Stomach (tissue), 8 donors: ENCODE measurements at regions not wholly inside any gene's neighbourhood (a gene's known extent, or its start where the extent isn't known, plus 50 kb on each side); places are given as distances from the start of the nearest gene placed in this dataset.

Experiments used
- DNase-seq, 2 donors: peaks; one replicate each; pipeline versions ENCODE4 v3.0.0 to v3.0.0-alpha.2; 2013 to 2019
- H3K27ac ChIP-seq, 5 donors: fragments of 200-600 bp in 4 of 5; sonication (generic) in 4 of 5; one replicate each; pipeline ENCODE4 v1.5.1; 2013 to 2019; ENCODE audit warnings: mild to moderate bottlenecking in 1 of 5, moderate library complexity in 1 of 5
- H3K27me3 ChIP-seq, 3 donors: fragments of 200-600 bp; sonication (generic); one replicate each; pipeline ENCODE4 v1.5.1; 2017 to 2019; ENCODE audit warnings: mixed run types in 1 of 3
- H3K36me3 ChIP-seq, 4 donors: fragments of 200-600 bp; sonication (generic); 1 replicate in 3 of 4; 2 replicates in 1 of 4; pipeline ENCODE4 v1.5.1; 2016 to 2019
- H3K4me1 ChIP-seq, 4 donors: fragments of 200-600 bp; sonication (generic); one replicate each; pipeline ENCODE4 v1.5.1; 2016 to 2019
- H3K4me3 ChIP-seq, 4 donors: fragments of 200-600 bp; sonication (generic) in 3 of 4; one replicate each; pipeline ENCODE4 v1.5.1; 2016 to 2019; ENCODE audit warnings: mild to moderate bottlenecking in 1 of 4
- H3K9me3 ChIP-seq, 4 donors: fragments of 200-600 bp; sonication (generic); one replicate each; pipeline ENCODE4 v1.5.1; 2016 to 2019
- EP300 ChIP-seq: sonication (generic); formaldehyde crosslinking; IDR thresholded peaks from one replicate; pipeline ENCODE4 v1.6.1; 2017; ENCODE audit warnings: antibody characterized with exemption
- POLR2A ChIP-seq, 4 donors: fragments of 450-650 bp; IDR thresholded peaks; one replicate each; pipeline ENCODE4 v1.6.1; 2016; ENCODE audit warnings: antibody characterized with exemption in 4 of 4, control low read depth in 2 of 4, mild to moderate bottlenecking in 1 of 4, moderate library complexity in 1 of 4
- POLR2AphosphoS5 ChIP-seq, 3 donors: sonication (generic); formaldehyde crosslinking; IDR thresholded peaks; one replicate each; pipeline ENCODE4 v1.6.1; 2016; ENCODE audit warnings: antibody characterized with exemption in 3 of 3
- WGBS, 5 donors: extraction: QIAGEN DNeasy Blood & Tissue Kit in 3 of 5; methylation state at CpG; one replicate each; pipeline versions ENCODE4 v1.1.5 to v1.1.7; 2013 to 2018; 5-methylcytosine and 5-hydroxymethylcytosine counted together
- intact Hi-C: fragments of 100-400 bp; cut with DNase I; formaldehyde crosslinking; loops from one replicate; pipeline ENCODE4 v1.15.1; 2023; ENCODE audit warnings: low total_unique reads
- TF ChIP-seq, protein P1 (sequence below), 7 experiments: fragments of 450-650 bp in 4 of 7; fragments of 200-600 bp in 3 of 7; sonication (generic) in 3 of 7; IDR thresholded peaks; one replicate each; pipeline ENCODE4 v1.5.1; 2016 to 2019; ENCODE audit warnings: antibody characterized with exemption in 7 of 7, control low read depth in 2 of 7, mild to moderate bottlenecking in 1 of 7
- donor health status: healthy with polysubstance abuse.
- donor health status: Bipolar disorder and iron deficiency.
- donor health status: healthy.

DNA sequence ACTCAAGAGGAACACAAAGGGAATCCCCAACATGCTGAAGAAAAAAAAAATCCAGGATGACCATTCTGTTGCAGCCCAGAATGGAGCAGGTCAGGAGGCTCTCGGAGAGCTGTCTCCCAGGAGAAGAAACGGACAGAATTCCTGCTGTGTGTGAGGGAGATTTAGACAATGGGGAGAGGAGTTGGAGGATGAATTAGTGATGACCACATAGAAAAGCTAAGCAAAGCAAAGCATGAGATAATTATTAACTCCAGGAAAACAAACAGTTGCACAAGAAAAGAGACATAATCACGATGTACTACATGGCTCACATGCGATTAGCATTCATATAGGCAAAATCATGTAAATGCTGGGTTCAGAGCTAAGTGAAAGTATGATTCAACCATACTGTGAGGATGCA, 61.1 kb upstream of the SMYD2 start:
- TF ChIP-seq POLR2AphosphoS5 (IDR thresholded peaks at IDR 0.05) (no peak), POLR2A (IDR thresholded peaks at IDR 0.05) (no peak)
- no peaks in the 10 kb centered on the region for H3K9me3 ChIP-seq
- no peak overlapping the region for H3K27ac ChIP-seq
- no peaks in the 10 kb centered on the region for H3K36me3 ChIP-seq
- intact Hi-C loops, result loop anchor here (10.0 kb wide), 1 partner anchor 415 kb away; no protein-coding TSS in a partner anchor
- peaks cover 0 to 29% (median 0%) of the 10 kb centered on the region in 3 donors for H3K27me3 ChIP-seq
- no peak overlapping the region for H3K4me3 ChIP-seq
- no peak for DNase-seq
- 65 to 79% (median 73%) methylated on average over 4 of the region's 4 CpGs for WGBS, 5 donors
- H3K4me1 ChIP-seq, result peaks cover 0 to 13% (median 4%) of the 10 kb centered on the region in 4 donors

DNA sequence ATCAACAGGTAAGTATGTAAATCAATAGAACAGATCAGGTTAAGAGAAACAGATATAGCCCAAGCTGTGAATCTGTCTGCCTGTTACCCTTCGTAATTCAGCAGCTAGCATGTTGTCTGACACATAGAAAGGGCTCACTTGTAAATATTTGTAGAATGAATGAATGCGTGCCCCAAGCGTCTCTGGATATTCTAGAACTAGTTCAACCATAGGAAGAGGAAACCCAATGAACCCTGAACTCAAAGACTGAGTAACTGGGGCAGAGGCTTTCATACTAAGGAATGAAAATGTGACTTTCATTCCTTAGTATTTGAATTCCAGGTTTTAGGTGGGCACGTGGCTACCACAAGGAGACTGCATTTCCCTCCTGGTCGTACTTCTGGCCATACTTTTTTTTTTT, 60.1 kb upstream of the SMYD2 start:
- H3K27ac ChIP-seq, result no peak overlapping the region
- no peak for DNase-seq
- WGBS, 5 donors, result 70 to 80% (median 75%) methylated on average over 5 of the region's 5 CpGs
- H3K4me3 ChIP-seq, result no peak overlapping the region
- no peaks in the 10 kb centered on the region for H3K36me3 ChIP-seq
- no peak for TF ChIP-seq POLR2AphosphoS5 (IDR thresholded peaks at IDR 0.05)
- no peak for TF ChIP-seq EP300
- intact Hi-C loops, result no loop called here
- no peaks in the 10 kb centered on the region for H3K9me3 ChIP-seq
- H3K27me3 ChIP-seq, result peaks cover 0 to 33% (median 0%) of the 10 kb centered on the region in 3 donors
- peaks cover 0 to 13% (median 6%) of the 10 kb centered on the region in 4 donors for H3K4me1 ChIP-seq

DNA sequence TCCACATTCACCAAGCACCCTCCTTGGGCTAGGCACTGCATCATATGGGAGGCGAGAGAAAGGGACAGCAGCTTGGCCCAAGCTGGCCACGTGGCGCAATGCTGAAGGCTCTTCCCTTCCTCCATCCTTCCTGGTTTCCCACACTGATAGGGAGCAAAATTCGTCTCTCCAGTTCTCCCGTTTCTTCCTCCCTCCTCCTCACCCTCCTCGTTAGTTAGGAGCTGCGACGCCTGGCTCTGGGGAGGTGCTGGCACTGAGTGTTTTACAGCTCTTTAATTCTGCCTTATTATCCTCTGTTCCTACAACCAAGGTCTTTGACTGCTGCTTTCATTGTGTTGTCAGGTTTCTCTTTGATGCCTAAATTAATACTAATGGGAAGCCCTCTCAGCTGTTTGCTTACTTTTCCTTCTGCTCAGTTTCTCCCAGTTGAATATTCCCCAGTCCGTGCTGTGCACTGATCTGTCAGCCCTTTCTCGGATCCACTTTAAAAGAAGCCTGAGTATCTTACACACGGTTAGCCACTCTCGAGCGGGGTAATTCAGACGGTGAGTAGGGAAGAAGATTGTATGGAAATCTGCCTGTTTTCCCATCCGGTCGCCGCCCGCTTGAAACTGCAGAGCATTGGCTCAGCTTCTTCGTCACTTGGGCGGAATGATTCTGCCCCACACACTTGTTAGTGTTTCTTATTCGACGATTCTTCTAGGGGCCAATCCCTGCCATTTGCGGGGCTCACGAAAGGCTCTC, 56.2 kb upstream of the SMYD2 start:
- H3K4me1 ChIP-seq, result peaks cover 0 to 13% (median 3%) of the 10 kb centered on the region in 4 donors
- intact Hi-C loops, result no loop called here
- 5 to 16% (median 10%) methylated on average over 24 of the region's 24 CpGs for WGBS, 5 donors
- TF ChIP-seq, protein P1, sequence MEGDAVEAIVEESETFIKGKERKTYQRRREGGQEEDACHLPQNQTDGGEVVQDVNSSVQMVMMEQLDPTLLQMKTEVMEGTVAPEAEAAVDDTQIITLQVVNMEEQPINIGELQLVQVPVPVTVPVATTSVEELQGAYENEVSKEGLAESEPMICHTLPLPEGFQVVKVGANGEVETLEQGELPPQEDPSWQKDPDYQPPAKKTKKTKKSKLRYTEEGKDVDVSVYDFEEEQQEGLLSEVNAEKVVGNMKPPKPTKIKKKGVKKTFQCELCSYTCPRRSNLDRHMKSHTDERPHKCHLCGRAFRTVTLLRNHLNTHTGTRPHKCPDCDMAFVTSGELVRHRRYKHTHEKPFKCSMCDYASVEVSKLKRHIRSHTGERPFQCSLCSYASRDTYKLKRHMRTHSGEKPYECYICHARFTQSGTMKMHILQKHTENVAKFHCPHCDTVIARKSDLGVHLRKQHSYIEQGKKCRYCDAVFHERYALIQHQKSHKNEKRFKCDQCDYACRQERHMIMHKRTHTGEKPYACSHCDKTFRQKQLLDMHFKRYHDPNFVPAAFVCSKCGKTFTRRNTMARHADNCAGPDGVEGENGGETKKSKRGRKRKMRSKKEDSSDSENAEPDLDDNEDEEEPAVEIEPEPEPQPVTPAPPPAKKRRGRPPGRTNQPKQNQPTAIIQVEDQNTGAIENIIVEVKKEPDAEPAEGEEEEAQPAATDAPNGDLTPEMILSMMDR (IDR thresholded peaks at IDR 0.05), result no peak
- TF ChIP-seq POLR2AphosphoS5 (IDR thresholded peaks at IDR 0.05), result no peak
- no peak for TF ChIP-seq POLR2A (IDR thresholded peaks at IDR 0.05)
- no peak for TF ChIP-seq EP300
- DNase-seq, result peak in 1 of 2 donors; percentile 62
- peaks cover 0 to 21% (median 0%) of the 10 kb centered on the region in 3 donors for H3K27me3 ChIP-seq
- no peaks in the 10 kb centered on the region for H3K36me3 ChIP-seq
- H3K9me3 ChIP-seq, result no peaks in the 10 kb centered on the region
- peak overlapping the region; percentile 12 to 41 (median 32) for H3K4me3 ChIP-seq
- H3K27ac ChIP-seq, result no peak overlapping the region

DNA sequence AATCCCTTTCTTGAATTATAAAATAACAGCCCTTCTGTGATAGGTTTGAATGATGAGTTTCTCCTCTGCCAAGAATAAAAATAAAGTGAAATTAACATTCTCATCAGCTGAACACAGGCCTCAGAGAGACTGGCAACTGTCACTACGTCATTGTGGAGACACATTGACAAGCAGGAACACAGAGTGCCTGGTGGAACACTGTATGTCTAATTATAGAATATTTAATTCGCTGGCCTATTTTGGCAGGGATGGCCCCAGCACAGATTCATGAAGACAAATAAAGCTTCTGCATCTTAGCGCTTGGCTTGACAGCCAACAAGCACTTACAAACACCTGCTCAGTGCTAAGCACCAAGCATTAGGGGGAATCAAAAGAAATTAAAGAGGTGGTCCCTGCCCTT, 52.0 kb upstream of the SMYD2 start:
- Histone ChIP-seq H3K4me1 (peaks cover 0 to 13% (median 3%) of the 10 kb centered on the region in 4 donors), H3K9me3 (no peaks in the 10 kb centered on the region), H3K27ac (no peak overlapping the region), H3K27me3 (peaks cover 0 to 4% (median 0%) of the 10 kb centered on the region in 3 donors), H3K36me3 (no peaks in the 10 kb centered on the region), H3K4me3 (no peak overlapping the region)
- 75 to 92% (median 87%) methylated on average over 3 of the region's 3 CpGs for WGBS, 5 donors
- DNase-seq, result peak in 1 of 2 donors; percentile 30
- TF ChIP-seq POLR2A (IDR thresholded peaks at IDR 0.05) (no peak), EP300 (no peak), POLR2AphosphoS5 (IDR thresholded peaks at IDR 0.05) (no peak)
- intact Hi-C loops, result no loop called here

DNA sequence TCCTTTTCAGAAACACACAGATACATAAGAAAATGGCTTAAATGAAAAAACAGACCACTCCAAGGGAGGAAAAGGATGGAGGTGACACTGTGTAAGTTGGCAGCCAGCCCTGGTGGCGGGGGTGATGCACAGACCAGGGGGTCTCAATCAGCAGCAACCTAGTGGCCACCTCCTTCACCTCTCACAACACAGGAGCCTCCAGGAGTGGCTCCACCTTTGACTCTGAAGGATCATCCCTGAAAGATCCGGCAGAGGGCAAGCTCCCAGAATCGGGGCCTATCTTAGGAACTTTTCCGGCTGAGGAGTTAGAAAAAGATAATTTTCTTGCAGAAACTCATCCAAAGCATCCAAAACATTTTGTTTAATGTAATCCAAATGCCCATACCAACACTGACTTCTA, 51.2 kb upstream of the SMYD2 start:
- no peak overlapping the region for H3K4me3 ChIP-seq
- TF ChIP-seq POLR2A (IDR thresholded peaks at IDR 0.05) (no peak), POLR2AphosphoS5 (IDR thresholded peaks at IDR 0.05) (no peak), EP300 (no peak)
- TF ChIP-seq, protein P1 (IDR thresholded peaks at IDR 0.05), result no peak
- H3K36me3 ChIP-seq, result no peaks in the 10 kb centered on the region
- WGBS, 5 donors, result 87 to 95% (median 90%) methylated on average over 4 of the region's 4 CpGs
- intact Hi-C loops, result no loop called here
- H3K4me1 ChIP-seq, result peaks cover 0 to 6% (median 0%) of the 10 kb centered on the region in 4 donors
- no peak overlapping the region for H3K27ac ChIP-seq
- H3K27me3 ChIP-seq, result peaks cover 0 to 4% (median 0%) of the 10 kb centered on the region in 3 donors
- DNase-seq, result no peak
- no peaks in the 10 kb centered on the region for H3K9me3 ChIP-seq
